ENCODE measurements at regions not wholly inside any gene's neighbourhood (a gene's known extent, or its start where the extent isn't known, plus 50 kb on each side); places are given as distances from the start of the nearest gene placed in this dataset.
A peak's percentile ranks its signal among the peaks of the same experiment; 100 is the strongest.

DNA sequence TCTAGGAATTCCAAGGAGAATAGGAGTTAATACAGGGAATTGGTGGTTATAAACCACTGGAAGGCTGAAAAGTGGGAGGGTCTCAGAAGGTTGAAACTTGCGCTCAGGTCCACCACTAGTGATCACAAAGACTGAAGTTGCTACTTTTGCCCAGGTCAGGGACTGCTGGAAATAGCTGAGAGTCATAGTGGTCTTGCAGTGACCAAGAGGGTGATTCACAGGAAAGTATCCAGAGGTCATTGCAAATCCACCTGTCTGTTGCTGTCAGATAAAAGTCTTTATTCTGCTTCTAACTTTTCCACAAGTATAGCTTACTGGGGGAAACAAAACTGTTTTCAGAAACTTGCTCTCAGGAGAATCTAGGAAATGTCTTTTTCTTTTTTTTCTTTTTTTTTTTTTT is 211.5 kb upstream of the PRSS1 start:
- TF ChIP-seq, protein P1, sequence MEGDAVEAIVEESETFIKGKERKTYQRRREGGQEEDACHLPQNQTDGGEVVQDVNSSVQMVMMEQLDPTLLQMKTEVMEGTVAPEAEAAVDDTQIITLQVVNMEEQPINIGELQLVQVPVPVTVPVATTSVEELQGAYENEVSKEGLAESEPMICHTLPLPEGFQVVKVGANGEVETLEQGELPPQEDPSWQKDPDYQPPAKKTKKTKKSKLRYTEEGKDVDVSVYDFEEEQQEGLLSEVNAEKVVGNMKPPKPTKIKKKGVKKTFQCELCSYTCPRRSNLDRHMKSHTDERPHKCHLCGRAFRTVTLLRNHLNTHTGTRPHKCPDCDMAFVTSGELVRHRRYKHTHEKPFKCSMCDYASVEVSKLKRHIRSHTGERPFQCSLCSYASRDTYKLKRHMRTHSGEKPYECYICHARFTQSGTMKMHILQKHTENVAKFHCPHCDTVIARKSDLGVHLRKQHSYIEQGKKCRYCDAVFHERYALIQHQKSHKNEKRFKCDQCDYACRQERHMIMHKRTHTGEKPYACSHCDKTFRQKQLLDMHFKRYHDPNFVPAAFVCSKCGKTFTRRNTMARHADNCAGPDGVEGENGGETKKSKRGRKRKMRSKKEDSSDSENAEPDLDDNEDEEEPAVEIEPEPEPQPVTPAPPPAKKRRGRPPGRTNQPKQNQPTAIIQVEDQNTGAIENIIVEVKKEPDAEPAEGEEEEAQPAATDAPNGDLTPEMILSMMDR (IDR thresholded peaks at IDR 0.05) = no peak
- H3K9me3 ChIP-seq = no peaks in the 10 kb centered on the region
- H3K36me3 ChIP-seq (ENCODE audit: low read depth) = no peaks in the 10 kb centered on the region
- no peak overlapping the region for H3K4me3 ChIP-seq
- peaks cover 3% of the 10 kb centered on the region for H3K4me1 ChIP-seq (ENCODE audit: low read depth)
- intact Hi-C loops (cut with DNase I, micrococcal nuclease) = no loop called here
- ATAC-seq (no peak), DNase-seq (no peak)

DNA sequence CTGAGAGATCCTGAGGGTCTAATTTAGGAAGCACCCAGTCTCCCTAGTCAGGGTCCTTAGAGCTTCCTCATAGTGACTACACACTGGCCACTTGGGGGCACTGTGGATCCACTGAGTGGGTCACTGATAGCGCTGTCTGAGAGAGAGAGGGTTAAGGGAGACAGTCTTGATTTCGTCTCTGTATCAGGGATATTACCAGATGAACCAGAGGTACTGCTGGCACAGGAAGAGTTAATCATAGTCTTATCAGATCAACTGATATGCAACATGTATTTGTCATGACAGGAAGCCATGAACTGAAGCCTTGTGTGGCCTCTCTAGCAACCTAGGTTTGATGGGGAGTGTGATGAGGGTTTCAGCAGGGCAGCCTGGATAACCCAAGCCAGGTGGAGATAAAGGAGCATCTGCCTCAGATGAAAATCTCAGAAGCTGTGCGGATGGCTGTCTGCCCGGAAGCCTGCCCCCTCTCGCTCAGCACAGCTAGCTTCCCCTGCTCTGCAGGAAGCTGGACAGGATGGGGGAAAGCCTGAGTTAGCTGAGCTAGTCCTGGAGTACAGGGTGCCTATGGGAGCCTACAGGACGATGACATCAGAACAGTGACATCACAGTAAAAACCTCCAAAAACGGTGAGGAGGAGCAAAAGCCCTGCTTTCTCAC is 214.0 kb upstream of the PRSS1 start:
- peak in 2 of 3 donors; percentile 59 to 65 for DNase-seq
- TF ChIP-seq, protein P1 (IDR thresholded peaks at IDR 0.05) = peak; percentile 15
- H3K4me3 ChIP-seq = no peak overlapping the region
- no peaks in the 10 kb centered on the region for H3K36me3 ChIP-seq (ENCODE audit: low read depth)
- H3K4me1 ChIP-seq (ENCODE audit: low read depth) = peaks cover 3% of the 10 kb centered on the region
- peak; percentile 87 for ATAC-seq
- H3K9me3 ChIP-seq = no peaks in the 10 kb centered on the region
- intact Hi-C loops (cut with DNase I, micrococcal nuclease) = no loop called here

DNA sequence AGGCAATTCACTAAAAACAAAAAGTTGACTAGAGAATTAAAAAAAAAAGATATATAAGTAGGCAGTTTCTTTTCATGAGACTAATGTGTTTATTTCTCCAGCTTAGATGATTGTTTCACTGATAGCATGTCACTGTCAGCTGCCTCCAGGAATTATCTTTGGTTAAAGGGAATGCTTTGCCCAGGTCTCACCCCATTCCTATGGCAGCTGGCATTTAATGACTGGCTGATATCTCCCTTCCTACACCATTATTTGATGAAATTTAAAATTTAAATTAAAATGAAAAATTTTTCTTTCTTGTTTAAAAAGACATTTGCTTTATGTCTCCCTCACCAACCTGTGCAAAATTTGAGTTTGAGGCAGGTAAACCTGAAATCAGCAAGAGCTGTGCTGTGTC is 214.5 kb upstream of the PRSS1 start:
- no peak for ATAC-seq
- TF ChIP-seq, protein P1 (IDR thresholded peaks at IDR 0.05) = no peak
- no peak for DNase-seq
- intact Hi-C loops (cut with DNase I, micrococcal nuclease) = no loop called here
- peaks cover 3% of the 10 kb centered on the region for H3K4me1 ChIP-seq (ENCODE audit: low read depth)
- no peaks in the 10 kb centered on the region for H3K9me3 ChIP-seq
- H3K36me3 ChIP-seq (ENCODE audit: low read depth) = no peaks in the 10 kb centered on the region
- no peak overlapping the region for H3K4me3 ChIP-seq

DNA sequence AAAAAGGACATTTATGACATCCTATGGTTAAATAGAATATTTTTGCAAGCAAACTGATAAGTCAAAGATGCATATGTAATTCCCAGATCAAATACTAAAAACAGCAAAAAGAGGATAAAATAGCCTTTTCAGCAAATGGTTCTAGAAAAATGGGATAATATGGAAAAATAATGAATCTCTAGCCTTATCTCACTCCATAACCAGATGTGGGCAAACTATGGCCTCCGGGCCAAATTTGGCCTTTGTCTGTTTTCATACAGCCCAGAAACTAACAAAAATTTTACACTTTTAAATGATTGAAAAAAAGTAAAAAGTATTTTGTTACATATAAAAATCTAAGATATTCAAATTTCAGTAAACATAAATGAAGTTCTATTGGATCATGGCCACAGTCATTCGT is 215.4 kb upstream of the PRSS1 start:
- H3K36me3 ChIP-seq (ENCODE audit: low read depth) = no peaks in the 10 kb centered on the region
- TF ChIP-seq, protein P1 (IDR thresholded peaks at IDR 0.05) = no peak
- no peaks in the 10 kb centered on the region for H3K9me3 ChIP-seq
- peaks cover 3% of the 10 kb centered on the region for H3K4me1 ChIP-seq (ENCODE audit: low read depth)
- ATAC-seq = no peak
- intact Hi-C loops (cut with DNase I, micrococcal nuclease) = no loop called here
- no peak overlapping the region for H3K4me3 ChIP-seq
- no peak for DNase-seq

DNA sequence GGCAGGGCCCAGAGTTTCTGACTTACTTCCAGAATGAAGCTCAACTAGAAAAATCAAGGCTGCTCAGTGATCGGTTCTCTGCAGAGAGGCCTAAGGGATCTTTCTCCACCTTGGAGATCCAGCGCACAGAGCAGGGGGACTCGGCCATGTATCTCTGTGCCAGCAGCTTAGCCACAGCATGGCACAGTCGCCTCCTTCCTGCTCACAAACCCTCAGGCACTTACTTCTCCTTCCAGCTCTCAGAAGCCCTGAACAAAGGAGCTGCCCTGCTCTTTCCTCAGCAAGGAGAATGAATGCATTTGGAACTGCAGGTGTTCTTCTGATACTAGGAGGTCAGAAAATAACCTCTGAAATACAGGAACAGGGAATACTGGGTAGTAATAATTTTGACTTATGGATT is 219.7 kb upstream of the PRSS1 start:
- Histone ChIP-seq H3K9me3 (no peaks in the 10 kb centered on the region), H3K4me1 (ENCODE audit: low read depth) (no peaks in the 10 kb centered on the region), H3K36me3 (ENCODE audit: low read depth) (no peaks in the 10 kb centered on the region), H3K4me3 (no peak overlapping the region)
- TF ChIP-seq, protein P1 (IDR thresholded peaks at IDR 0.05) = no peak
- intact Hi-C loops (cut with DNase I, micrococcal nuclease) = no loop called here
- ATAC-seq (no peak), DNase-seq (no peak)

Data from mucosa of descending colon (tissue), 3 donors.